ENCODE measurements at regions not wholly inside any gene's neighbourhood (a gene's known extent, or its start where the extent isn't known, plus 50 kb on each side); places are given as distances from the start of the nearest gene placed in this dataset.

GRCh38 chr1:29683472-29683871 is 447.1 kb downstream of the PTPRU start:
- TF ChIP-seq TAF1 (IDR thresholded peaks at IDR 0.05; ENCODE audit: borderline replicate concordance, low read depth, low read length) (no peak), POLR2A (IDR thresholded peaks at IDR 0.05; ENCODE audit: low read depth, low read length) (no peak), POLR2AphosphoS5 (IDR thresholded peaks at IDR 0.05; ENCODE audit: low read depth, low read length) (no peak)
